GM18507 (cell line): ENCODE measurements at regions not wholly inside any gene's neighbourhood (a gene's known extent, or its start where the extent isn't known, plus 50 kb on each side); places are given as distances from the start of the nearest gene placed in this dataset.
"Not testable (repeated sequence)": the region's sequence is repeated elsewhere in the genome, so short reads cannot be mapped to it uniquely, and the experiment has no call there.

Experiments
- DNase-seq: peaks from one replicate; pipeline ENCODE4 v3.0.0; 2011; ENCODE audit warnings: low read depth; ENCODE audit not compliant: insufficient read length; ENCODE audit errors: extremely low spot score
- FAIRE-seq: peaks from 2 replicates; lab custom pipeline; 2011; peaks lifted over from hg19 to GRCh38; lab: Jason Lieb, UNC

- DNase-seq, FAIRE-seq: not testable (repeated sequence)
These were observed 60.6 kb upstream of the PPP1R12A start for GRCh38 chr12:79995385-79996084.

DNA sequence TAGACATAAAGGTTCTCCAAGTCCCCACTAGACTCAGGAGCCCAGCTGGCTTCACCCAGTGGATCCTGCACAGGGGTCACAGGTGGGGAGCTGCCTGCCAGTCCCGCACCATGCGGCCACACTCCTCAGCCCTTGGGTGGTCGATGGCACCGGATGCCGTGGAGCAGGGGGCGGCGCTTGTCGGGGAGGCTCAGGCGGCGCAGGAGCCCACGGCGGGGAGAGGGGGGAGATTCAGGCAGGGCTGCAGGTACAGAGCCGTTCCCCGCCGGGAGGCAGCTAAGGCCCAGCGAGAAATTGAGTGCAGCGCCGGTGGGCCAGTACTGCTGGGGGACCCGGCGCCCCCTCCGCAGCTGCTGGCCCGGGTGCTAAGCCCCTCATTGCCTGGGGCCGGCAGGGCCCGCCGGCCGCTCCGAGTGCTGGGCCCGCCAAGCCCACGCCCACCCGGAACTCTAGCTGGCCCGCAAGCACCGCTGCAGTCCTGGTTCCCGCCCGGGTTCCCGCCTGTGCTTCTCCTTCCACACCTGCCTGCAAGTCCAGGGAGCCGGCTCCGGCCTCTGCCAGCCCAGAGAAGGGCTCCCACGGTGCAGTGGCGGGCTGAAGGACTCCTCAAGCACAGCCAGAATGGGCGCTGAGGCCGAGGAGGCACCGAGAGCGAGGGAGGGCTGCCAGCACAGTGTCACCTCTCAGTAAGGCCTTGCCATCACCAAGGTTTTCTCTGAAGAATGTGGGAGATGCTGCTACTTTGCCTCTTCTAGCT is 58.4 kb upstream of the PPP1R12A start:
- no peak for DNase-seq
- FAIRE-seq = no peak

- FAIRE-seq (no peak), DNase-seq (no peak)
These were observed 56.7 kb upstream of the PPP1R12A start for GRCh38 chr12:79991586-79991985.

DNA sequence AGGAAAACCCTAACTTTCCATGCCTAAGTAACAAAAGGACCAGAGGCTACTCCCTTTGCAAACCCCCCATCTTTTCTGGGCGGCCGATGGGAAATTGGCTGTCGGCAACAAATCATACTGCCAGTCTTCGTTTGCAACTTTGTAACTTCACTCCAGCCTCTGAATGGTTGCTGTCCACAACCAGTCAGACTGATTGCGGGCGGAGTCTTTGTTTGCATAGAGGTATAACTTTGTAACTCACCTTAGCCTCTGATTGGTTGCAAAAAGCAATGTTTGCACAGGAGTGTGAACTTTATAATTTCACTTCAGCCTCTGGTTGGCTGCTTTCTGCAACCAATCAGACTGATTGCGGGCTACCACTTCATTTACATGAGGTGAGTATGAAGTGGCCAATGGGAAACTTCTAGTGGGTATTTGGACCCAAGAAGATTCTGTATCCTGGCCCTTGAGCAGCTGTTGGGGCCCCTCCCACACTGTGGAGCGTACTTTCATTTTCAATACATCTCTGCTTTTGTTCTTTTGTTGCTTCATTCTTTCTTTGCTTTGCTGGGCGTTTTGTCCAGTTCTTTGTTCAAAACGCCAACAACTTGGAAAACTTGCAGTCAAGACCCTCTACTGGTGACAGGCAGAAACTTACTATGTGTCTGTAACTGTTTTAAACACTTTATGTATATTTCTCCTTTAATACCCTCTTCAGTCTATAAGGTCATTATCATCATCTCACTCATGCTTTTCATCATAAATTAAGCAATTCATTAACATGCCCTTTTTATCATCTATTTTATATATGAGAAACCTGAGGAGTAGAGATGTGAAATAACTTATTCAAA is 55.8 kb upstream of the PPP1R12A start:
- DNase-seq = not testable (repeated sequence)

GRCh38 chr12:79988368-79988767 is 53.5 kb upstream of the PPP1R12A start:
- DNase-seq (no peak), FAIRE-seq (no peak)

More for the DNA sequence above, 55.8 kb upstream of the PPP1R12A start:
- FAIRE-seq = not testable (repeated sequence)

DNA sequence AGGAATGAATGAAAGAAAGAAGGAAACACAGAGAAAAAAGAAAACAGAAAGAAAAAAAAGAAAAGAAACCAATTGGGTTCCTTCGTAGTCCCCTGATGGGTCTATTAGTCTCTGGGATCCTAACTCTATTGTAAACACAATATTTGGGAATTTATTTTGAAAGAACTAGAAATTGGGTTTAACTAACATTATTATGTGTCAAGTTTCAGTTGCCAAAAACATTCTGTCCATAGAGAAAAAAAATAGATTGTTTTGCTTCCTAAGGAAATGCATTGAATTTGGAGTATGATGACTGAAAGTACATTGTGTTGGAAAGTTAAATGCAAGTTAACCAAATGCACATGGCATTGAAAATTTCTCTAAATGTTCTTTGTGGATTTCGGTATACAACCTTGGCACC is 52.8 kb upstream of the PPP1R12A start:
- no peak for FAIRE-seq
- no peak for DNase-seq
